Dermis blood vessel endothelial cell (primary cell): ENCODE measurements at regions not wholly inside any gene's neighbourhood (a gene's known extent, or its start where the extent isn't known, plus 50 kb on each side); places are given as distances from the start of the nearest gene placed in this dataset.
"Not testable (repeated sequence)": the region's sequence is repeated elsewhere in the genome, so short reads cannot be mapped to it uniquely, and the experiment has no call there.

Experiments used
- DNase-seq: peaks from one replicate; pipeline ENCODE4 v3.0.0; 2010

DNA sequence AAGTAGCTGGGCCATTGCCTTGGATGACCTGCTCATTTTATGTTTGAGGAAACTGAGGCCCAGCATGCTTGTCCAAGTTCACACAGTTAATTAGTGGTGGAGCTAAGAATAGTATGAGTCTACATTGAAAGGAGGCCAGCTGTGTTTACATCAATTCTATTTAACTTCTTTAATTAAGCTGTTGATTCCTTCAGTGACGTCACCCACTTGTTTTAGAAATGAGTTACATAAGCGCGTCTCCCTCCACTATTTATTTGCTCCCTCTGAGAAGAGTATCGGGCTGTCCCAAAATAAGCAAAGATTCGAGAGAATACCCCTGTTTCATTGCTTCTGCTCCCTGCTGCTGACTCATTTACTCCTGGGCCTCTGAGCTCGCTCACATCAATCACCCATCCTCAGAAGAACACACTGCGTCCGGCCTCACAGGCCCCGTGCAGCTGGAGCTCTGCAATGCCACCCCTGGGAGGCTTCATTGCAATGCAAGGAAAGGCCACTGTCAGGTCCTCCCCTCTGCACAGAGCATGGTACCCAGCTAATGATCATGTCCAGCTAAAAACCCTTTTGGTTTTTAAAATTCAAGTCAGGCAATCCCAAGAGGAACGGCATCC lies 74.8 kb upstream of the BMP2 start:
- DNase-seq, result no peak

DNA sequence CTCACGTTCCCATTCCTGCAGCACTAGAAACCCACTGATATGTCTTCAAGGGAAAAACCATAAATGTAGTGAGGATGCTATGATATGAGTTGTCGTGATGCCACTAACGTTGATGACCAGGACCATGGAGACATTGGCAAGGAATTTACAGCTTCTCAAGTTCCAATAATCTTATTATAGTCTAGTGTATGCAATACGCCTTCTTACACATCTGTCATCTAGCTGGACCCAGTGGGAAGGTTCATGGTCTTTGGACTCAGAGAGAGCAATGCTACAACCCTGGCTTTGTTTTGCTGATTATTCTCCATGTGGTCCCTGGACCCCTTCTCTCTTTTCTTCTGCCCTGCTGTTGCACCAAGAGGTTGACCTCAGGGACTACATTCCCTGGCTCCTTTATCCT lies 76.0 kb upstream of the BMP2 start:
- DNase-seq, result no peak

DNA sequence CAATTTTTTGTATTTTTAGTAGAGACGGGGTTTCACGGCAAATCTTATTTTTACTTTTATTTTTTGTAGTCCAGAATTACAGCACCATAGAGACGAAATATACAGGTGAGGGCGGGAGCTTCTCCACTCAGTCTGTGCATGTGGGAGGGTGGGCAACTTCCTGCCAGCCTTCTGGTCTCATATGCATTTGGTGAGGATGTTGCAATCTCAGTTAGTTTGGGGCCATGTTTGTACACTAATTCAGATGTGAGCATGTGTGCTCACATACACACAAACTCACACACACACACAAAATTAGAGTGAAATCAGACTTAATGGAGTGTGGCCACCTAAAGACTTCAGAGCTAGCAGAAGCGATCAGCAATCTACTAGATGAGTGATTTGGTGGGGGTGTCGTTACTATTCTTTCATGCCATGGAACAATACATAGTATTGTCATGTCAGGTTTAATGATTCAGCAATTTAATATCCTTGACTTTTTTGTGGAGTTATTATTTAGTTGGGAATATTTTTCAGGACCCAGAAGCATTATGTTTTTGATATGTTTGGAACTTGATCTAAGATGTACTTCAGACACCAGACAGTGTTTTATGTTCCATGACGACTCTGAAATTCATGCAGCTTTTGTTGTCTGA lies 78.0 kb upstream of the BMP2 start:
- DNase-seq, result no peak

DNA sequence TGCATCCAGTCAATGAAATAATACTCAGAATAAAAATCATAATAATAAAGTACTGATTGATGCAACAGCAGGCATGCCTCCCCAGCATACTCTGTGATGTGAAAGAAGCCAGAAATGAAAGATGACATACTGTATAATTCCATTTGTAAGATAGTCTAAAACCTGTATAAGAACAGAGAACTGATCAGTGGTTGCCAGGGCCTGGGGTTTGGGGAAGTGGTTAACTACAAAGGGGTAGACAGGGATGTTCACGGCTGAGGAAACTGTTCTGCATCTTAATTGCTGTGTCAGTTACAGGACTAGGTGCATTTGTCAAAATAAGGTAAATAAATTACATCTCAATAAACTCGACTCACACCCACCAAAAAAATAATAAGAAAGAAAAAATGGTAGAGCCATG lies 81.3 kb upstream of the BMP2 start:
- no peak for DNase-seq

DNA sequence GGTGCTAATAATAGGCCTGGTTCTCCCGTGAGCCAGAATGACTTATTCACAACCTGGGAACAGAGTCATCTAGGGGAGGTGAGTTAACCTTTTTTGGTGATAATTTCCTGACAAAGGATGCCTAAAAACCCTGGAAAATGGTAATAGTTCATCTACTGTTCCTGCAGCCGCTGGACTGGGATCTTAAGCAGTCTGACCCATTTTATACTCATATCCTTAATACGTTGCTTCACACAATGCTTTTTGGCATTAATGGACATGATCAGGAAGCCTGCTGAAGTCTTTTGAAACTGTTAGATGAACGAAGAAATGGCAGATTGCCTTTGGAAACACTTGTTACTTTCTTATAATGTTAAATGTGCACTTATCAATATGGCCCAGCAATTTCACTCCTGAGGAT lies 81.9 kb upstream of the BMP2 start:
- peak; percentile 58 for DNase-seq

DNA sequence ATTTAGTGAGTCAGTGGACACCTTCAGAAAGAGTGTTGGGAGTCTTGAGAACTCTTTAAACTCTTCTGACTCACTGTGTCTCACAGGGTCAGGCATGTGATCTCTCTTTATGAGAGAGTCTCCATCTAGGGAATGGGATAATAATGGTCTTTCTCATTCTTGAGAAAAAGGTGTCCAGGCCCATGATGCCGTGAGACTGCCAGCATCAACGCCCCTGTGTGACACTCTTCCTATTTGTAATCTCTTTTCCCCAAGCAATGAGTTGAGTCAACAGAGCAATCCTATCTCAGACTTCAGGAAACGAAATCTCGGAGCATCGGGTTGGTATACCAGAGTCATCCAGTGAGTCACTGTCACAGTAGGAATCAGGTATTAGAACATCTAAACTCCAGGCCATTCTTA lies 82.3 kb upstream of the BMP2 start:
- peak; percentile 73 for DNase-seq

DNA sequence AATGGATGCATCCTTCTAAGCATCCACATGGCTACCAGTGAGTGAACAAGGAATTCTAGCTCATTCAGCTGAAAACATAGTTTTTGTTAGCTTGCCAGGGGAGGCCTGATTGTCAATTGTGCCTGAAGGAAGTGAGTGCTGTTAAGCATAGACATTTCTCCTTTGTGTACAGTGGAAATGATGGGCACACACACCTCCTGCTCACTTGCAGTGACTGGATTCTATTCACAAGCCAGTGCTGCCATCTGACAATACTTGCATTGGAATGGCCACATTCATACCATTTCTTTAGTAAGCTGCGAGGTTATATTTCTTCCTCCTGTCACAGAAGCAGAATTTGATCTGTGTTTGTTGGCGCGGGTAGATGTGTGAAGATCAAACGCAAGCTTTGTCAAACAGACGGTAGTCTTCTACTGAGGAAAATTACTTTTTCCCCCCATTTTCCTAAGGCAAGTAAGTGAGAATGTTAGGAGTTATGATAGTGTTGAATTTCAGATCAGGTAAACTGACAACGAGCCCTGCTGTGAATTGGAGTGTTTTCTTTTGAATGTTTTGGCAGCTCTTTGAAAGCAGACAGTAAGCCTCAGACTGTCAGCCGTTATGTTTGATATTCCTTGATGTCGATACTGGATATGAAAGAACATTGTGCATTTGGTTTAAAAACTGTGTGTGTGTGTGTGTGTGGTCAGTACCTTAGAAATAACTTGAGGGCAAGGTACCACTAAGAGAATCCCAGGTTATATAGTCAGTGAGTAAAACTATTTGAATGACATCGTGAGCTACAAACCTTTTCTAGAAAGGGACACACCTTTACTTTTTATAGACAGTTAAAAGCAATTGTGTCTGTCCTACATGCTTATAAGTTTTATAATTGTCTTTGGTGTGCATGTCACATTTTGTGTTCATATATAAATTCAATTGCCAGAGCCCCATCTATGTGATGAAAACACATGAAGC lies 84.2 kb upstream of the BMP2 start:
- DNase-seq, result peak; percentile 12

DNA sequence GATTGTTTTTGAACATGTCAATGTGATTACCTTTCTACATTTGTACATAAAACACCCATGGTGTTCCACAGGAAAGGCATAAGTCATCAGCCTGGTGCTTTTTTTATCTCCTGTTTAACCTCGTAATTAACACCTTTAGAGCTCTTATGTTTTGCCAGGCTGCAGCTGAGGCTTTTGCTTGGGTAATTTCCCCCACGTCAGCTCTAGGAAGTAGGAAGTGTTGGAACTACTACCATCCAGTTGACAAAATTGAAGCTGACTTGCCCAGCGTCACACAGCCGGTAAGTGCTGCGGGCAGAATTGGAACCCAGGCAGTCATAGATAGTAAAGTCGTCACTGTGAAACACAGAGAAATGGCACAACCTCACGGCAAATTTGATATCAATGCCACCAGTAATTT lies 86.6 kb upstream of the BMP2 start:
- peak; percentile 25 for DNase-seq

DNA sequence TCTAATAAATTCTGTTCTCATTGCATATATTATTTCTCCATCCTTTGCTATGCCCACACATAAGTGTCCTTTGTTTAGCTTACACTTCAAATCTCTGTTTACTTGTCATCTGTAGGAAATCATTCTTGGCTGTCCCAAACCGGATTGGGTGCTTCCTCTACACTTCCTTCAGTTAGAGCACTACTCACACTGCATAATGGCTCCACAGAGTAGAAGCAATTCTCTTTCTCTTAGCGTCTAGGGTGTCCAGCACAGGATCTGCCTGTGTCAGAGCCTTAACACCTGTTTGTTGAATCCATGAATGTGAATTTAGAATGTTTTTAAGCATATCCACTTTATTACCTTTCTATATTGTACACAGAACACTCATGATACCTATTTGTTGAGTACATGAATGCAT lies 87.0 kb upstream of the BMP2 start:
- no peak for DNase-seq

DNA sequence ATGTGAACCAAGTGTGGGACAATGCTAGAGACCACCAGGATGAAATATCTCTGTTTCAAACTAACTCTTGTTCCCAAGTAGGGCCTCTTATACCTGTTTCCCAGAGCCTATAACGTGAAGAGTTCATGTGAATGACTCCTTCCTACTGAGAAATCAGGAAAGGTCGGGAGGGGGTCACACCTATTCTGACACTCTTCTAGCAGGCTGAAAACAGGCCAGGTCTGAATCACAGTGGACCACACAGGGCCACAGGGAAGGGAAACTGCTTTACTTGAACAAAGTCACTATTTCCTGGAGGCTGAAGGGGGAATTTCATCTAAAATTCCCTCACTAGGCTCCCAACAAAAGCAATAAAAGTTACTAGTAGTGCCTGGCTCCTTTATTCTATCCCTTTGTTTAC lies 88.4 kb upstream of the BMP2 start:
- DNase-seq, result peak; percentile 23

DNA sequence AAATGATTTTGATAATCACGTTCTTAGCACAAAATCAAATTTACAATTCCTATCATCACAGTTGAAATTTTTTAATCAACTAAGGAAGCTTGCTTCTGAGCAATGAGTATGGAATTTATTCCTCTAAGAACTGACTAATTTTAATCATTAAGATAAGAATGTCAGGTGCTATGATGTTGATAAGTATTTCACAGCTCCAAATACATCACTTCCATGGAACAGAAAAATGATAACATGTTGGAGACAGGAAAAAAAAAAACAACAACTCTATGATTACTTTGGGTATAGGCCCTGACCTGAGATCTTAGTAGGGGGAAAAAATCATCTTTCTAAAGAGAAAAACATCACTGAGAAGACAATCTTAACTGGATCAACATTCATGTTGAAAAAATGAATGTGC lies 89.4 kb upstream of the BMP2 start:
- no peak for DNase-seq

DNA sequence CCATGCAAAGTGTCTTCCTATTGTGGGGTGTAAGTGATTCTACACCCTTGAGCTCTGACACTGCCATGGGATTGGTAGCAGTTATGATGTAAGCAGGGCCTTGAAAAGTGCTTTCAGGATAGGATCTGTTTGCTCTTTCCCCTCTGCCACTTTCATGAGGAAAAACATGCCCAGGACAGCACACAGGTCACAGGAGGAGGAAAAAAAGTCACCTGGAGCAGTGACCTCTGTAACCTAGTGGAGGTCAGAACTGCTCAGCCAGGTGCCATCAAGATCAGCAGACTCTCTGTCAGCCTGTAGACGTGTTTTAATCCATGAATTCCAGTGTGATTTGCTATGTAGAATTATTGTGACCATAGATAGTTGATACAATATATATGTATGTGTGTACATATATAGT lies 92.7 kb upstream of the BMP2 start:
- no peak for DNase-seq

DNA sequence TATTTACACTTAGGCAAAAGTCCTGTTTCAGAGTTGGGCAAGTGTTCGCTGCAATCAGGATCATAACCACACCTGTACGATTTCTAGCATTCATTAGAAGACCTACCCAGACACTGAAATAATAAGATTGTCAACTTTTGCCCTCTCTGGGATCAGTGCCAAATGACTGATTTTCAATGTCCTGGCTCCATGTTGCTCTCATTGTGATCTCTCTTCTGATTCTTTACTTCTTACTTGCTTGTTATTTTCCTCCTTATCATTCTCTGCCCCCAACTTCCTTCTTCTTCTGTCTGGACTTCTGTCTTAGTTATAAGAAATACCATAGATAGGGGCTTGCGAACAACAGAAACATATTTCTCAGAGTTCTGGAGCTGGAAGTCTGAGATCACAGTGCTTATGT lies 94.4 kb upstream of the BMP2 start:
- peak; percentile 83 for DNase-seq

DNA sequence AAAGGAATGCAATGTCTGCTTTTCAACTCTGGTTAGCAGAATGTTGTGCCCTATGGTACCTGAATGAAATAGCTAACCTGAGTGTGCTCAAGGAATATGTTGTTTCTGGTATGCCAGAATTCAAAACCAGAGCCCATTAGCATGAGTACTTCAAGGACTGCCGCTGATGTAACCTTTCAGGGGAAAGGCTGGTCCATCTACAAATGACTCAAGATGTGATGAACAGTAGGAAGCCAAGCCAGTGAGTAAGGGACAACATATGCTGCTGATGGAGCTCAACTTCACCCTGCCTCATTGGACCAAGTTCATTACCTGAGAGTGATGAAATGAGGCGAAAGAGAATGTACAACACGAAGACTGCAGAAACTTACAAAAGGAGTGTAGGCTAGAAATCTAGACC lies 95.7 kb upstream of the BMP2 start:
- DNase-seq, result no peak

DNA sequence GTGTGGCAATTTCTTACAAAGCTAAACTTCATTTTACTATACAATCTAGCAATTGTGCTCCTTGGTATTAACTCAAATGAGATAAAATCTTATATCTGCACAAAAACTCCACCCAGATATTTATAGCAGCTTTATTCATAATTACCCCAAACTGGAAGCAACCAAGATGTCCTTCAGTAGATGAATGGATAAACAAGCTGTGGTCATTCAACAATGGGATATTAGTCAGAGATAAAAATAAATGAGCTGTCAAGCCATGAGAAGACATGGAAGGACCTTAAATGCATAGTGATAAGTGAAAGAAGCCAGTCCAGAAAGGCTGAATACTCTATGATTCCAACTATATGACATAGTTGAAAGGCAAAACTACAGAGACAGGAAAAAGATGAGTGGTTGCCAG lies 98.9 kb upstream of the BMP2 start:
- no peak for DNase-seq

DNA sequence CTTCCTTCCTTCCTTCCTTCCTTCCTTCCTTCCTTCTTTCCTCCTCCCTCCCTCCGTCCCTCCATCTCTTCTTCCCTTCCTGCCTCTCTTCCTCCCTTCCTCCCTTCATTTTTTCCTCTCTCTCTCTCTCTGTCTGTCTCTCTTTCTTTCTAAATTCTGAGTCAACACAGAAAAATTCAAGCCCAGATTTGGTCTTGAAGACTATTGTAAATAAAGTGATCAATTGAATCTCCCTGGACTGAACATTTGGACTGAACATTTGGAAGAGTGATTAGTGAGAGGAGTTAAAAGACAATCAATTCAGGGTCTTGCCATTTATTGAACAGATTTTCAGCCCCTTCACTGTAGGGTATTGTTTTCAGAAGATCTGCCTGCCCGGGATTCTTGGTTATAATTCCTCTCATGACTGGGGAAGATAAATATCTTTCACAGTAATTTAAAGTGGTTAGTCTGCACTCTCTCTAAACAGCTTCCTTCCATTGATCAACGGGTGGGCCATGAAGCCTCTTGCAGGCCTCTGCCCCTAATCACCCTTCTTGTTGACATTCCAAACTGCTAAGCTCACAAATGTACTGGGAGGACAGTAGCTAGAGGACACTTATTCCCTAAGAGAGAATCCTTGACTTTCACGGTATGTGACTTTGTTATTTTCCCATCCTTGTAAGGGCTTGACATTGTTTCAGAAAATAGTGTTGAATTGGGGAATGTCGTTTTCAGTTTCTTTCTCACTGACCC lies 101.7 kb upstream of the BMP2 start:
- no peak for DNase-seq

DNA sequence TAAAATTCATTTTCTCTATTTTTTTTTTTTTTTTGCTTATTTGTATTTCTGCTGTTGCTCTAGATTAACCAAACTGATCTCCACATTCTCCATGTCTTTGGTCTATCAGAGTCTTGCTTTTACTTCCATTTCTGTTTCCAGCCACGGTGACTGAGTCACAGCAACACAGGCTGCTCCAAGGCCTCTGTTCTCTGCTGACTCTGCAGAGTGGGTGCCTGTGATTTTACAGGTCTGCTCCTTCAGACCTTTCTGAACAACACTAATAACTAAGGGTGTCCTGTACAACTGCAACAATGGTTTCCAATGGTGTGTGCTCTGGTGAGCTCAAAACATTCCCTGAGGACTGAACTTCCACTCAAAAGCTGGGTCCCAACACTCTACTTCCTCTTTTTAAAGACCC lies 102.3 kb upstream of the BMP2 start:
- no peak for DNase-seq

DNA sequence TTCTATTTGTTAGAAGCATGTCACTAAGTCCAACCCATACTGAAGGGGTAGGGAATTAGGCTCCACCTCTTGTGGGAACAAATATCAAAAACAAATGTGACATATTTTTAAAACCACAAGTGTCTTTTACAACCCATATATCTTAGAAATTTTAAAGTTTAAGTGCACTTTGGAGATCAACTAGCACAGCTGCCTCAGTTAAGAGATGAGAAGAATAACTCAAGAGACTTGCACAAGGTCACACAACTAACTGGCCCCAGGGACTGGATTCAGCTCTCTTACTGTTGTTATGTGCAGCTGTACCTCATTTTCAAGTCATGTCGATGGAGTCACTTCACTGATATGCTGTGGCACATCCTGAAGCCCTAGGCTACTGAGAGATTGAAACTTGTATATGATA lies 102.9 kb upstream of the BMP2 start:
- DNase-seq, result no peak

DNA sequence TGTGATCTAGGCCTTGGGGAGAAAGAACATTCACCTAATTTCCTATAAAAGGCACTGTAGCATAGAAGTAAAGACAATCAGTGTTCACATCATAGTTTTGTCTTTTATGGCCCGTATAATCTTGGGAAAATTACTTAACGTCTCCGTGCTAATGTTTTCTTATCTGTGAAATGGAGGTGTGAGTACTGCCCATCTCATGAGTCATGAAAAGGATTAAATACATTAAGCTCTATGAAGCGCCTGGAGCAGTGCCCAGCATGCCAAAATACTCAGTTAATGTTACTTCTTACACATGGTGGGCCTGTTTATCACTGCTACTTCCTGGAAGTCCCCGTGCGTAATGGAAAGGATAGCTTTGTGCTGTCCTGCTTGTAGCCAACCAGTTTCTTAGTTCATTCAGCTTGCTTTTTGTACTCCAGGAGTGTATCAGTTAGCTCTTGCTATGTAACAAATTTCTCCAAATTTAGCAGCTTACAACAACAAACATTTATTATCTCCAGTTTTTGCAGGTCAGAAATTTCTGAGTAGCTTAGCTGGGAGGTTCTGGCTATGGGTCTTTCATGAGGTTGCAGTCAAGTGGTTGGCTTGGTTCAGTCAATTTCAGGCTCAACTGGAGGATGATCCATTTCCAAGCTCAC lies 103.6 kb upstream of the BMP2 start:
- DNase-seq, result peak; percentile 54

DNA sequence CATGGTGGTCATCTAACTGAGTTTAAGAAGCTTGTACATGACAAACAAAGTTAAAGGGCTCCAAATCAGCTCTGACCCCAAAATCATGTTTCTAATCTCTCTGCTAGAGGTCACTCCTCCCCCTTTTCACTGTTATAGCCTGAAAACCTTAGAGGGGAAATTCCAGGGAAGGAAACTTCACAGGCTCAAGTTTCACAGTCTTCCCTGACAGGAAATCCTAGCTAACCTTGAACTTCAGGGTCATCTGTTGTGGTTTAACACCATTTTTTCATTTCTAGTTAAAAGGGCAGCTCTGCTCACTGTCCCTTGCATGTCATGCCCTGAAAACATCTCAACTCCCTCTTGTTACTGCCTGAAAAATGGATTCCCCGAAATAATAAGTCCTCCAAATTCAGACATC lies 104.4 kb upstream of the BMP2 start:
- peak; percentile 66 for DNase-seq

DNA sequence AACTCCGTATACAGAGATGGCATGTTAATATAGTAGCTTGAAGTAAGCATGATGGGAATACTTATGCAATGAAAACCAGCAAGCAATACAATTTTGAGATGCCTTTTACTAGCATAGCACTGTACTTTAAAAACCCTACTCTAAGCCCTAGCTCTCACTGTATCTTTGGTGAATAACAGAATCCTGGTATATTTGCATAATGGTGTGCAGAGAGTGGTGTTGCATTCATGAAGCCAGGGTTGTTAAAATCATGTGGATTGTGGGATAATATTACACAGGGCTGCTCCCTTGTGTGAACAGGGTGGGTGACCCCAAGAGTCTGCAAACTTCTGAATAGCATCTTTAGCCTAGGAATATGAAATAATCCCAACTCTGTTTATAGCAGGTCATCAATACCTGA lies 105.2 kb upstream of the BMP2 start:
- no peak for DNase-seq

DNA sequence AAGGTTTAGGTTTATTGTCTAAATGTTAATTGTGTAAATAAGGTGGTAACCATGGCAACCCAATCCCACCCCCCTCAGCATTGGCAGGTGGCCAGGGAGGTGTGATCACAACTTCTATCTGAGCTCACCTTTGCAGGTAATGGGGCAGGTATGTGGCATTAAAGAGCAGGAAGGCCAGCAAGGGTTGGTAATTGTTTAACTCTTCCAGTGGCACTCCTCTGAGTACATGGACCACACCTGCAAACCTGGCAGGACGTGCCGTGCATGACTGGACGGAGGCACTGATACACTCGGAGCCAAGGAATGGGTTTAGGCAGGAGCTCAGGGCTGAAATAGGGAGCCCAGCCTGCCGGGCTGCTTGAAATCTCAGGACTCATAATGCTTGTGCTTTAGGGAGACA lies 107.0 kb upstream of the BMP2 start:
- no peak for DNase-seq

DNA sequence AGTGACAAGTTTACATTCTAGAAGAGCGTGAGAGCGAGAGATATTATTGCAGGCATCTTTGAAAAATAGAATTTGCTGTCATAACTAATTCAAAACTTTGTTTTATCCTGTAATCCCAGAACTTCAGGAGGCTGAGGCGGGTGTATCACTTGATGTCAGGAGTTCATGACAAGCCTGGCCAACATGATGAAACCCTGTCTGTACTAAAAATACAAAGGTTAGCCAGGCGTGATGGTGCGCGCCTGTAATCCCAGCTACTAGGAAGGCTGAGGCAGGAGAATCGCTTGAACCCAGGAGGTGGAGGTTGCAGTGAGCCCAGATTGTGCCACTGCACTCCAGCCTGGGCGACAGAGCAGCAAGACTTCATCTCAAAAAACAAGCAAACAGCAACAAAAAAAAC lies 108.6 kb upstream of the BMP2 start:
- DNase-seq, result not testable (repeated sequence)
